K562 (cell line): ENCODE measurements at regions not wholly inside any gene's neighbourhood (a gene's known extent, or its start where the extent isn't known, plus 50 kb on each side); places are given as distances from the start of the nearest gene placed in this dataset.

Experiments
- ATAC-seq: fragments of 200-7000 bp; cut with Tn5 transposase; 3 replicates; pipeline ENCODE4 v1.9.1; 2020; ENCODE audit warnings: moderate library complexity
- BruUV-seq: library from RNA; stranded (reverse); fragments of 400-500 nt; replicated peaks from 2 replicates; lab custom pipeline; 2021; lab: Mats Ljungman, UMichigan
- CTCF ChIA-PET: fragments of 300-600 bp; formaldehyde crosslinking; extraction: SDS; loops from one replicate; lab custom pipeline; 2021; ENCODE audit warnings: low intra/inter-chr PET ratio; lab: Yijun Ruan, JAX
- POLR2A ChIA-PET: fragments of 300-600, 350-650 bp; sonication (Branson Sonifier 250); formaldehyde crosslinking; extraction: SDS; loops from one replicate; lab custom pipeline; 2021; ENCODE audit warnings: antibody characterized with exemption, inconsistent platforms; lab: Yijun Ruan, JAX
- DNase-seq, 4 experiments: peaks; one replicate each; pipeline versions ENCODE4 v3.0.0 to v3.0.0-alpha.2; 2011 to 2018; ENCODE audit warnings: low spot score in 3 of 4, mixed read lengths in 3 of 4; ENCODE audit errors: extremely low read depth in 1 of 4
- FAIRE-seq: peaks from 2 replicates; lab custom pipeline; 2011; peaks lifted over from hg19 to GRCh38; lab: Jason Lieb, UNC
- H2AFZ ChIP-seq: 2 replicates; pipeline ENCODE4 v1.6.0; 2011; ENCODE audit warnings: low read depth, low read length, control low read depth, inconsistent platforms
- H3K27ac ChIP-seq: fragments of 200-600 bp; 3 replicates; pipeline ENCODE4 v1.8.0; 2011; ENCODE audit warnings: low read depth, mild to moderate bottlenecking, control low read depth, inconsistent platforms, low read length, moderate library complexity, mixed read lengths; ENCODE audit errors: extremely low read depth
- H3K27me3 ChIP-seq, 2 experiments: fragments of 300-600 bp in 1 of 2; 2 replicates in 1 of 2; 3 replicates in 1 of 2; pipeline versions ENCODE4 v1.6.0 to v1.8.0; 2011; ENCODE audit warnings: inconsistent platforms in 2 of 2, low read length in 2 of 2, mild to moderate bottlenecking in 1 of 2, mixed read lengths in 1 of 2, moderate library complexity in 1 of 2; ENCODE audit not compliant: control insufficient read depth in 2 of 2, insufficient read depth in 2 of 2
- H3K36me3 ChIP-seq: fragments of 300-600 bp; 3 replicates; pipeline ENCODE4 v1.8.0; 2011; ENCODE audit warnings: mild to moderate bottlenecking, low read length, inconsistent platforms; ENCODE audit not compliant: control insufficient read depth, insufficient read depth
- H3K4me1 ChIP-seq, 2 experiments: fragments of 200-600 bp in 1 of 2; replicated peaks in 1 of 2; 2 replicates in 1 of 2; 3 replicates in 1 of 2; pipeline versions ENCODE4 v1.5.1 to v1.8.0; 2011; ENCODE audit warnings: inconsistent platforms in 2 of 2, low read length in 2 of 2, mild to moderate bottlenecking in 1 of 2, mixed read lengths in 1 of 2, moderate library complexity in 1 of 2; ENCODE audit not compliant: control insufficient read depth in 2 of 2, insufficient read depth in 2 of 2
- H3K4me2 ChIP-seq: 2 replicates; pipeline ENCODE4 v1.6.1; 2011; ENCODE audit warnings: low read length, control low read depth, inconsistent platforms, mixed read lengths; ENCODE audit not compliant: insufficient read depth
- H3K4me3 ChIP-seq: fragments of 200-600 bp; sonication (generic), shearing (Covaris generic); 2 replicates; pipeline ENCODE4 v1.5.1; 2016; ENCODE audit warnings: control low read depth, inconsistent platforms
- H3K79me2 ChIP-seq: fragments of 200-600 bp; 3 replicates; pipeline ENCODE4 v1.8.0; 2011; ENCODE audit warnings: low read length, inconsistent platforms; ENCODE audit not compliant: control insufficient read depth, insufficient read depth
- H3K9ac ChIP-seq, 2 experiments: 2 replicates each; pipeline versions ENCODE4 v1.6.0 to v1.6.1; 2011; ENCODE audit warnings: low read depth in 2 of 2, low read length in 2 of 2, control low read depth in 1 of 2, inconsistent platforms in 1 of 2, mild to moderate bottlenecking in 1 of 2, mixed read lengths in 1 of 2; ENCODE audit not compliant: insufficient read depth in 1 of 2
- H3K9me1 ChIP-seq: one replicate; pipeline ENCODE4 v1.6.0; 2011; ENCODE audit warnings: inconsistent platforms, mild to moderate bottlenecking, low read length, moderate library complexity; ENCODE audit not compliant: control insufficient read depth, insufficient read depth
- H3K9me3 ChIP-seq: replicated peaks from 2 replicates; pipeline ENCODE4 v1.5.1; 2011; ENCODE audit warnings: low read depth, low read length, inconsistent platforms; ENCODE audit not compliant: control insufficient read depth, insufficient read depth
- H4K20me1 ChIP-seq: replicated peaks from 2 replicates; pipeline ENCODE4 v1.6.1; 2011; ENCODE audit warnings: low read length, inconsistent platforms, mixed read lengths; ENCODE audit not compliant: control insufficient read depth, insufficient read depth
- DDX20 ChIP-seq: fragments of 450-650 bp; IDR thresholded peaks from 2 replicates; pipeline ENCODE4 v1.6.1; 2016; ENCODE audit warnings: missing genetic modification characterization, low read depth, mild to moderate bottlenecking, missing compliant biosample characterization, moderate library complexity
- LCOR ChIP-seq: sonication (generic); formaldehyde crosslinking; IDR thresholded peaks from 2 replicates; pipeline ENCODE4 v1.8.0; 2022; ENCODE audit warnings: mild to moderate bottlenecking, missing genetic modification reagents
- MCM2 ChIP-seq: fragments of 450-650 bp; IDR thresholded peaks from 2 replicates; pipeline ENCODE4 v1.6.1; 2017; ENCODE audit warnings: low read depth, mild to moderate bottlenecking
- NR2C2 ChIP-seq, 2 experiments: fragments of 200-800 bp in 1 of 2; sonication (Bioruptor generic) in 1 of 2; sonication (generic) in 1 of 2; formaldehyde crosslinking in 1 of 2; IDR thresholded peaks; 2 replicates each; pipeline versions ENCODE4 v1.6.1 to v1.8.0; 2016 to 2022; ENCODE audit warnings: mild to moderate bottlenecking in 1 of 2, missing compliant biosample characterization in 1 of 2, missing genetic modification characterization in 1 of 2, missing genetic modification reagents in 1 of 2
- ZNF239 ChIP-seq: fragments of 250-450 bp; sonication (Bioruptor Pico); IDR thresholded peaks from 2 replicates; pipeline ENCODE4 v1.4.0; 2020; ENCODE audit warnings: mild to moderate bottlenecking
- in situ Hi-C: fragments of 300-500 bp; cut with MboI; formaldehyde crosslinking; loops from 4 replicates; pipeline ENCODE4 v1.15.0; 2018; ENCODE audit warnings: inconsistent platforms, mixed read lengths
- intact Hi-C: fragments of 100-400 bp; cut with micrococcal nuclease; formaldehyde crosslinking; loops from 2 replicates; pipeline ENCODE4 v1.14.2; 2022
- TF ChIP-seq, protein P1 (sequence below): fragments of 450-650 bp; formaldehyde crosslinking; IDR thresholded peaks from 2 replicates; pipeline ENCODE4 v1.4.0; 2020; ENCODE audit warnings: mild to moderate bottlenecking, moderate library complexity
- TF ChIP-seq, protein P2 (sequence below): fragments of 150-350 bp; conservative IDR thresholded peaks from 2 replicates; pipeline ENCODE4 v1.6.1; 2014; ENCODE audit warnings: low read length
- TF ChIP-seq, protein P3 (sequence below): IDR thresholded peaks from 3 replicates; pipeline ENCODE4 v1.6.1; 2011; ENCODE audit warnings: borderline replicate concordance, mild to moderate bottlenecking; ENCODE audit not compliant: insufficient read length, insufficient read depth

DNA sequence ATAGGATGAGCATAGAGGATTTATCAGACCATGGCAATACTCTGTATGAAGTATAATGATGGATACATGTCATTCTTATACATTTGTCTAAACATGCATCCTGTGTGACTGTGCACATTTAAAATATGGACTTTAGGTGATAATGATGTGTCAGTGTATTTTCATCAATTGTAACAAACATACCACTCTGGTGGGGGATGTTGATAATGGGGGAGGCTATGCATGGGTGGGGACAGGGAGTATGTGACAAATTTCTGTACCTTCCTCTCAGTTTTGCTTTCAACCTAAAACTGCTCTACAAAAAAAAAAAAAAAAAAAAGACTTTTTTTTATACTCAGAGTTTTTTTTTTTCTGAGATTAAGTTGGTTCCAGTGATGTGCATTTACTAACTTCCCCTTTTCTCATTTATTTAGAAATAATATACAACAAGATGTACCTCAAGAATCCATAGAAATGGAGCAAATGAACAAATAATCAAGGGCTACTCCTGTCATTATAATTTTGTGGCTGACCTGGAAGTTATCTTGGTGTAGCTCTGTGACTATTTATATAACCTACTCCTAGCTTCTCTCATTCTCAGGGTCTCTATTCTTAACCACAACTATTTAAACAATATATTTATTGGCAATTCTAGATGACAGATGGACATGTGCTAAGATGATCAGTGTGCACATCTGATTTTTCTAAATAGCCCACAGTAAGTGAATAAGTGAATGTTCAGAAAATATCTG, 108.9 kb upstream of the ITGA4 start:
- Histone ChIP-seq H3K27me3 (no peaks in the 10 kb centered on the region), H2AFZ (no peak overlapping the region), H3K9me3 (peaks cover 3% of the 10 kb centered on the region; the same call in 1 of the 2 replicates), H3K79me2 (no peaks in the 10 kb centered on the region), H3K4me1 (no peaks in the 10 kb centered on the region), H3K9me1 (no peaks in the 10 kb centered on the region), H3K4me2 (no peak overlapping the region), H3K36me3 (no peaks in the 10 kb centered on the region), H3K4me3 (no peak overlapping the region), H3K9ac (no peak overlapping the region), H3K27ac (no peak overlapping the region), H4K20me1 (no peaks in the 10 kb centered on the region)
- FAIRE-seq: no peak
- no peak for ATAC-seq
- in situ Hi-C loops: no loop called here
- TF ChIP-seq, protein P1, sequence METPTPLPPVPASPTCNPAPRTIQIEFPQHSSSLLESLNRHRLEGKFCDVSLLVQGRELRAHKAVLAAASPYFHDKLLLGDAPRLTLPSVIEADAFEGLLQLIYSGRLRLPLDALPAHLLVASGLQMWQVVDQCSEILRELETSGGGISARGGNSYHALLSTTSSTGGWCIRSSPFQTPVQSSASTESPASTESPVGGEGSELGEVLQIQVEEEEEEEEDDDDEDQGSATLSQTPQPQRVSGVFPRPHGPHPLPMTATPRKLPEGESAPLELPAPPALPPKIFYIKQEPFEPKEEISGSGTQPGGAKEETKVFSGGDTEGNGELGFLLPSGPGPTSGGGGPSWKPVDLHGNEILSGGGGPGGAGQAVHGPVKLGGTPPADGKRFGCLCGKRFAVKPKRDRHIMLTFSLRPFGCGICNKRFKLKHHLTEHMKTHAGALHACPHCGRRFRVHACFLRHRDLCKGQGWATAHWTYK (CRISPR knock-in tag): no peak
- no peak for TF ChIP-seq ZNF239 (CRISPR knock-in tag)
- no peak for TF ChIP-seq MCM2
- TF ChIP-seq LCOR (CRISPR knock-in tag): no peak
- TF ChIP-seq NR2C2 (CRISPR knock-in tag; IDR thresholded peaks at IDR 0.05): no peak
- no peak for TF ChIP-seq NR2C2 (tag; IDR thresholded peaks at IDR 0.05)
- no peak for TF ChIP-seq DDX20 (tag)
- TF ChIP-seq, protein P2, sequence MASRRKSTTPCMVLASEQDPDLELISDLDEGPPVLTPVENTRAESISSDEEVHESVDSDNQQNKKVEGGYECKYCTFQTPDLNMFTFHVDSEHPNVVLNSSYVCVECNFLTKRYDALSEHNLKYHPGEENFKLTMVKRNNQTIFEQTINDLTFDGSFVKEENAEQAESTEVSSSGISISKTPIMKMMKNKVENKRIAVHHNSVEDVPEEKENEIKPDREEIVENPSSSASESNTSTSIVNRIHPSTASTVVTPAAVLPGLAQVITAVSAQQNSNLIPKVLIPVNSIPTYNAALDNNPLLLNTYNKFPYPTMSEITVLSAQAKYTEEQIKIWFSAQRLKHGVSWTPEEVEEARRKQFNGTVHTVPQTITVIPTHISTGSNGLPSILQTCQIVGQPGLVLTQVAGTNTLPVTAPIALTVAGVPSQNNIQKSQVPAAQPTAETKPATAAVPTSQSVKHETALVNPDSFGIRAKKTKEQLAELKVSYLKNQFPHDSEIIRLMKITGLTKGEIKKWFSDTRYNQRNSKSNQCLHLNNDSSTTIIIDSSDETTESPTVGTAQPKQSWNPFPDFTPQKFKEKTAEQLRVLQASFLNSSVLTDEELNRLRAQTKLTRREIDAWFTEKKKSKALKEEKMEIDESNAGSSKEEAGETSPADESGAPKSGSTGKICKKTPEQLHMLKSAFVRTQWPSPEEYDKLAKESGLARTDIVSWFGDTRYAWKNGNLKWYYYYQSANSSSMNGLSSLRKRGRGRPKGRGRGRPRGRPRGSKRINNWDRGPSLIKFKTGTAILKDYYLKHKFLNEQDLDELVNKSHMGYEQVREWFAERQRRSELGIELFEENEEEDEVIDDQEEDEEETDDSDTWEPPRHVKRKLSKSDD: no peak
- TF ChIP-seq, protein P3, sequence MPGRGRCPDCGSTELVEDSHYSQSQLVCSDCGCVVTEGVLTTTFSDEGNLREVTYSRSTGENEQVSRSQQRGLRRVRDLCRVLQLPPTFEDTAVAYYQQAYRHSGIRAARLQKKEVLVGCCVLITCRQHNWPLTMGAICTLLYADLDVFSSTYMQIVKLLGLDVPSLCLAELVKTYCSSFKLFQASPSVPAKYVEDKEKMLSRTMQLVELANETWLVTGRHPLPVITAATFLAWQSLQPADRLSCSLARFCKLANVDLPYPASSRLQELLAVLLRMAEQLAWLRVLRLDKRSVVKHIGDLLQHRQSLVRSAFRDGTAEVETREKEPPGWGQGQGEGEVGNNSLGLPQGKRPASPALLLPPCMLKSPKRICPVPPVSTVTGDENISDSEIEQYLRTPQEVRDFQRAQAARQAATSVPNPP: no peak
- CTCF ChIA-PET: no interaction called here
- POLR2A ChIA-PET: no interaction called here
- intact Hi-C loops: no loop called here
- DNase-seq: no peak
- BruUV-seq: no TSS peak
